Panc1 (cell line): ENCODE measurements at regions not wholly inside any gene's neighbourhood (a gene's known extent, or its start where the extent isn't known, plus 50 kb on each side); places are given as distances from the start of the nearest gene placed in this dataset.

ENCODE experiments used
- SIN3A ChIP-seq: IDR thresholded peaks from 2 replicates; pipeline ENCODE4 v1.6.1; 2012; ENCODE audit warnings: low read depth, mild to moderate bottlenecking, low read length, moderate library complexity, borderline replicate concordance; ENCODE audit not compliant: insufficient read depth
- TF ChIP-seq, protein P1 (sequence below): fragments of 450-650 bp; IDR thresholded peaks from 2 replicates; pipeline ENCODE4 v1.5.1; 2017; ENCODE audit warnings: mild to moderate bottlenecking

DNA sequence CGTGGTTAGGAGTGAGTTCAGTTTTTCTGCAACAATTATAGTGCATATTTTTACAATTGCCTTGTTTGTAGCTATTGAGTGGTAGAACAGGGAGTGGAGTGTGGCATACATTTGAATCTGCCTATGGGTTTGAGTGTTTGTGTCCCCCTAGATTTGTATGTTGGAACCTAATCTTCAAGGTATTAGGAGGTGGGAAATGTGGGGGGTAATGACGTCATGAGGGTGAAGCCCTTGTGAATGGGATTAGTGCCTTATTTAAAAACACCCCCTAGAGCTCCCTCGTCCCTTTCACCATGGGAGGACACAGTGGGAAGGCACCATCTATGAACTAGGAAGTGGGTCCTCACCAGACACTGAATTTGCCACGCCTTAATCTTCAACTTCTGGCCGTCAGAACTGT lies 819.6 kb downstream of the NLGN4X start:
- TF ChIP-seq, protein P1, sequence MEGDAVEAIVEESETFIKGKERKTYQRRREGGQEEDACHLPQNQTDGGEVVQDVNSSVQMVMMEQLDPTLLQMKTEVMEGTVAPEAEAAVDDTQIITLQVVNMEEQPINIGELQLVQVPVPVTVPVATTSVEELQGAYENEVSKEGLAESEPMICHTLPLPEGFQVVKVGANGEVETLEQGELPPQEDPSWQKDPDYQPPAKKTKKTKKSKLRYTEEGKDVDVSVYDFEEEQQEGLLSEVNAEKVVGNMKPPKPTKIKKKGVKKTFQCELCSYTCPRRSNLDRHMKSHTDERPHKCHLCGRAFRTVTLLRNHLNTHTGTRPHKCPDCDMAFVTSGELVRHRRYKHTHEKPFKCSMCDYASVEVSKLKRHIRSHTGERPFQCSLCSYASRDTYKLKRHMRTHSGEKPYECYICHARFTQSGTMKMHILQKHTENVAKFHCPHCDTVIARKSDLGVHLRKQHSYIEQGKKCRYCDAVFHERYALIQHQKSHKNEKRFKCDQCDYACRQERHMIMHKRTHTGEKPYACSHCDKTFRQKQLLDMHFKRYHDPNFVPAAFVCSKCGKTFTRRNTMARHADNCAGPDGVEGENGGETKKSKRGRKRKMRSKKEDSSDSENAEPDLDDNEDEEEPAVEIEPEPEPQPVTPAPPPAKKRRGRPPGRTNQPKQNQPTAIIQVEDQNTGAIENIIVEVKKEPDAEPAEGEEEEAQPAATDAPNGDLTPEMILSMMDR: no peak
- TF ChIP-seq SIN3A: no peak
